K562 (cell line): ENCODE measurements at regions not wholly inside any gene's neighbourhood (a gene's known extent, or its start where the extent isn't known, plus 50 kb on each side); places are given as distances from the start of the nearest gene placed in this dataset.

Experiments used
- CHD4 ChIP-seq: fragments of 200-600 bp; sonication (generic); IDR thresholded peaks from 3 replicates; pipeline ENCODE4 v1.6.1; 2012; ENCODE audit warnings: low read depth, mild to moderate bottlenecking, mixed read lengths, low read length, inconsistent platforms; ENCODE audit not compliant: insufficient read depth, insufficient replicate concordance, poor library complexity, severe bottlenecking
- PHF20 ChIP-seq: fragments of 450-650 bp; IDR thresholded peaks from 2 replicates; pipeline ENCODE4 v1.6.1; 2018; ENCODE audit not compliant: partially characterized antibody
- TRIM24 ChIP-seq, 2 experiments: fragments of 450-650 bp; IDR thresholded peaks; 2 replicates each; pipeline ENCODE4 v1.6.1; 2016

- TF ChIP-seq PHF20 (no peak), CHD4 (no peak), TRIM24 (IDR thresholded peaks at IDR 0.05) (no peak)
Observed at GRCh38 chr2:105573910-105574655, 170.6 kb upstream of the NCK2 start.
